Loucy (cell line): ENCODE measurements at regions not wholly inside any gene's neighbourhood (a gene's known extent, or its start where the extent isn't known, plus 50 kb on each side); places are given as distances from the start of the nearest gene placed in this dataset.

Experiments
- CTCF ChIP-seq: fragments of 200-600 bp; sonication (generic); conservative IDR thresholded peaks from 2 replicates; pipeline ENCODE4 v1.5.1; 2014; ENCODE audit warnings: mild to moderate bottlenecking, antibody characterized with exemption, low read length
- EZH2phosphoT487 ChIP-seq: fragments of 200-600 bp; IDR thresholded peaks from 2 replicates; pipeline ENCODE4 v1.6.1; 2018; ENCODE audit warnings: antibody characterized with exemption, mild to moderate bottlenecking, moderate library complexity, borderline replicate concordance

DNA sequence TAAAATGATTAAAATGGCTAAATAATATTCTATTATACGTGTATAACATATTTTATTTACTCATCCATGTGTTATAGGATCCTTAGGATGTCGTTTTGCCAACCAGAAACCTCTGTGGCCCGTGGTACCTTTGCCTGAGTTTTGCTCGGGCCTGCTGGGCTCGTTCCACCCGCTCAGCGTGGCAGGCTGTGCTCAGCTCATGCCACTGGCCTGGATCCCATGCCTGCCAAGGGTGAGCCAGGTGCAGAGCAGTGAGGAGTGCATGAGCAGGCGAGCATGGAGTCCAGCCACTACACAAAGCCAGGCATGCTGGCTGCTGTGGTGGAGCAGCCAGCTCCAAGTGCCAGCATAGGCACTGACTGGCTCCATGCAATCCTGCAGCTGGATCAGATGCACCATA, 417.2 kb downstream of the TTLL7 start:
- TF ChIP-seq CTCF, result no peak
- TF ChIP-seq EZH2phosphoT487, result no peak
